Activated T-cell treated with anti-CD3 and anti-CD28 coated beads, Interleukin-2, amount 50 U/mL, for 72 hours (primary cell): ENCODE measurements at regions not wholly inside any gene's neighbourhood (a gene's known extent, or its start where the extent isn't known, plus 50 kb on each side); places are given as distances from the start of the nearest gene placed in this dataset.

Experiments used
- ATAC-seq, 2 donors: fragments of 150-1000 bp; cut with Tn5 transposase; replicated peaks in 1 of 2; 2 replicates each; pipeline ENCODE4 v1.10.0; 2021; ENCODE audit warnings: moderate library complexity in 2 of 2, mild to moderate bottlenecking in 1 of 2
- DNase-seq, 2 donors: peaks; one replicate each; pipeline ENCODE4 v3.0.0; 2021 to 2022; ENCODE audit warnings: mixed read lengths in 1 of 2
- H3K27ac Mint-ChIP-seq: one replicate; pipeline ENCODE4 v1.8.0; 2022; ENCODE audit warnings: mild to moderate bottlenecking, moderate library complexity, mixed read lengths
- H3K27me3 Mint-ChIP-seq: one replicate; pipeline ENCODE4 v1.8.0; 2022; ENCODE audit warnings: low read depth, mixed read lengths
- H3K36me3 Mint-ChIP-seq, 2 donors: one replicate each; pipeline ENCODE4 v1.8.0; 2022; ENCODE audit warnings: mixed read lengths in 2 of 2, mild to moderate bottlenecking in 1 of 2; ENCODE audit not compliant: insufficient read depth in 2 of 2
- H3K4me1 Mint-ChIP-seq: one replicate; pipeline ENCODE4 v1.8.0; 2022; ENCODE audit warnings: low read depth, mixed read lengths
- H3K4me3 Mint-ChIP-seq, 2 donors: one replicate each; pipeline ENCODE4 v1.8.0; 2022; ENCODE audit warnings: mild to moderate bottlenecking in 2 of 2, mixed read lengths in 2 of 2, moderate library complexity in 2 of 2
- H3K9me3 Mint-ChIP-seq, 2 donors: one replicate each; pipeline ENCODE4 v1.8.0; 2022; ENCODE audit warnings: mixed read lengths in 2 of 2

- Mint-ChIP-seq H3K36me3 (no peaks in the 10 kb centered on the region), H3K27ac (no peak overlapping the region), H3K27me3 (no peaks in the 10 kb centered on the region), H3K9me3 (peaks cover 0 to 2% of the 10 kb centered on the region in 2 donors), H3K4me1 (no peaks in the 10 kb centered on the region), H3K4me3 (no peak overlapping the region)
- ATAC-seq: no peak
- no peak for DNase-seq
Measured at GRCh38 chr18:24914171-24914525, 437.8 kb downstream of the ZNF521 start.

- Mint-ChIP-seq H3K27me3 (no peaks in the 10 kb centered on the region), H3K27ac (no peak overlapping the region), H3K4me1 (no peaks in the 10 kb centered on the region), H3K36me3 (no peaks in the 10 kb centered on the region), H3K4me3 (no peak overlapping the region), H3K9me3 (peaks cover 0 to 2% of the 10 kb centered on the region in 2 donors)
- ATAC-seq (no peak), DNase-seq (no peak)
Measured at GRCh38 chr18:24914685-24915084, 437.3 kb downstream of the ZNF521 start.

GRCh38 chr18:24915547-24915946 lies 436.4 kb downstream of the ZNF521 start:
- H3K4me3 Mint-ChIP-seq: no peak overlapping the region
- no peaks in the 10 kb centered on the region for H3K4me1 Mint-ChIP-seq
- H3K27me3 Mint-ChIP-seq: no peaks in the 10 kb centered on the region
- H3K27ac Mint-ChIP-seq: no peak overlapping the region
- H3K36me3 Mint-ChIP-seq: no peaks in the 10 kb centered on the region
- no peak for DNase-seq
- ATAC-seq: no peak
- peaks cover 0 to 2% of the 10 kb centered on the region in 2 donors for H3K9me3 Mint-ChIP-seq

- no peaks in the 10 kb centered on the region for H3K27me3 Mint-ChIP-seq
- no peak for ATAC-seq
- H3K4me3 Mint-ChIP-seq: no peak overlapping the region
- H3K36me3 Mint-ChIP-seq: no peaks in the 10 kb centered on the region
- no peaks in the 10 kb centered on the region for H3K9me3 Mint-ChIP-seq
- no peak overlapping the region for H3K27ac Mint-ChIP-seq
- DNase-seq: no peak
- H3K4me1 Mint-ChIP-seq: no peaks in the 10 kb centered on the region
Measured at GRCh38 chr18:24917767-24918166, 434.2 kb downstream of the ZNF521 start.

- Mint-ChIP-seq H3K4me3 (no peak overlapping the region), H3K27me3 (no peaks in the 10 kb centered on the region), H3K27ac (no peak overlapping the region), H3K4me1 (no peaks in the 10 kb centered on the region), H3K36me3 (no peaks in the 10 kb centered on the region), H3K9me3 (no peaks in the 10 kb centered on the region)
- DNase-seq (no peak), ATAC-seq (no peak)
Measured at GRCh38 chr18:24918257-24918656, 433.7 kb downstream of the ZNF521 start.

- DNase-seq: no peak
- no peak for ATAC-seq
- Mint-ChIP-seq H3K27me3 (no peaks in the 10 kb centered on the region), H3K27ac (no peak overlapping the region), H3K9me3 (no peaks in the 10 kb centered on the region), H3K36me3 (no peaks in the 10 kb centered on the region), H3K4me1 (no peaks in the 10 kb centered on the region), H3K4me3 (no peak overlapping the region)
Measured at GRCh38 chr18:24919181-24919797, 432.7 kb downstream of the ZNF521 start.

GRCh38 chr18:24922491-24922890 lies 429.5 kb downstream of the ZNF521 start:
- H3K27me3 Mint-ChIP-seq: no peaks in the 10 kb centered on the region
- H3K27ac Mint-ChIP-seq: no peak overlapping the region
- no peaks in the 10 kb centered on the region for H3K36me3 Mint-ChIP-seq
- ATAC-seq (no peak), DNase-seq (no peak)
- no peak overlapping the region for H3K4me3 Mint-ChIP-seq
- H3K4me1 Mint-ChIP-seq: no peaks in the 10 kb centered on the region
- H3K9me3 Mint-ChIP-seq: no peaks in the 10 kb centered on the region

GRCh38 chr18:24923138-24923537 lies 428.8 kb downstream of the ZNF521 start:
- Mint-ChIP-seq H3K27ac (no peak overlapping the region), H3K9me3 (no peaks in the 10 kb centered on the region), H3K36me3 (no peaks in the 10 kb centered on the region), H3K4me1 (no peaks in the 10 kb centered on the region), H3K4me3 (no peak overlapping the region), H3K27me3 (no peaks in the 10 kb centered on the region)
- ATAC-seq (no peak), DNase-seq (no peak)

- Mint-ChIP-seq H3K27ac (no peak overlapping the region), H3K9me3 (no peaks in the 10 kb centered on the region), H3K4me1 (no peaks in the 10 kb centered on the region), H3K36me3 (no peaks in the 10 kb centered on the region), H3K4me3 (no peak overlapping the region), H3K27me3 (no peaks in the 10 kb centered on the region)
- DNase-seq (no peak), ATAC-seq (no peak)
Measured at GRCh38 chr18:24924066-24924716, 427.8 kb downstream of the ZNF521 start.

- Mint-ChIP-seq H3K4me1 (no peaks in the 10 kb centered on the region), H3K36me3 (no peaks in the 10 kb centered on the region), H3K9me3 (peaks cover 0 to 2% of the 10 kb centered on the region in 2 donors), H3K27me3 (no peaks in the 10 kb centered on the region), H3K27ac (no peak overlapping the region), H3K4me3 (no peak overlapping the region)
- ATAC-seq (no peak), DNase-seq (no peak)
Measured at GRCh38 chr18:24926649-24927048, 425.3 kb downstream of the ZNF521 start.

- Mint-ChIP-seq H3K4me1 (no peaks in the 10 kb centered on the region), H3K27ac (no peak overlapping the region), H3K9me3 (peaks cover 0 to 2% of the 10 kb centered on the region in 2 donors), H3K36me3 (no peaks in the 10 kb centered on the region), H3K27me3 (no peaks in the 10 kb centered on the region), H3K4me3 (no peak overlapping the region)
- no peak for ATAC-seq
- DNase-seq: no peak
Measured at GRCh38 chr18:24928301-24928878, 423.6 kb downstream of the ZNF521 start.

GRCh38 chr18:24930478-24930877 lies 421.5 kb downstream of the ZNF521 start:
- H3K9me3 Mint-ChIP-seq: peaks cover 0 to 2% of the 10 kb centered on the region in 2 donors
- ATAC-seq: no peak
- no peaks in the 10 kb centered on the region for H3K36me3 Mint-ChIP-seq
- H3K27me3 Mint-ChIP-seq: no peaks in the 10 kb centered on the region
- no peak for DNase-seq
- no peak overlapping the region for H3K27ac Mint-ChIP-seq
- H3K4me3 Mint-ChIP-seq: no peak overlapping the region
- H3K4me1 Mint-ChIP-seq: no peaks in the 10 kb centered on the region

GRCh38 chr18:24930971-24931370 lies 421.0 kb downstream of the ZNF521 start:
- Mint-ChIP-seq H3K9me3 (peaks cover 0 to 2% of the 10 kb centered on the region in 2 donors), H3K4me1 (no peaks in the 10 kb centered on the region), H3K27me3 (no peaks in the 10 kb centered on the region), H3K27ac (no peak overlapping the region), H3K36me3 (no peaks in the 10 kb centered on the region), H3K4me3 (no peak overlapping the region)
- ATAC-seq (no peak), DNase-seq (no peak)

- no peak overlapping the region for H3K4me3 Mint-ChIP-seq
- H3K36me3 Mint-ChIP-seq: no peaks in the 10 kb centered on the region
- DNase-seq (no peak), ATAC-seq (no peak)
- no peak overlapping the region for H3K27ac Mint-ChIP-seq
- H3K9me3 Mint-ChIP-seq: peaks cover 0 to 2% of the 10 kb centered on the region in 2 donors
- H3K27me3 Mint-ChIP-seq: no peaks in the 10 kb centered on the region
- no peaks in the 10 kb centered on the region for H3K4me1 Mint-ChIP-seq
Measured at GRCh38 chr18:24933345-24933744, 418.6 kb downstream of the ZNF521 start.
